SK-N-SH treated with all-trans-retinoic acid at 6 μM for 48 hours (cell line): ENCODE measurements at regions not wholly inside any gene's neighbourhood (a gene's known extent, or its start where the extent isn't known, plus 50 kb on each side); places are given as distances from the start of the nearest gene placed in this dataset.

Experiments
- ATAC-seq: fragments of 200-7000 bp; cut with Tn5 transposase; 3 replicates; pipeline ENCODE4 v1.9.1; 2020; ENCODE audit warnings: mild to moderate bottlenecking, moderate library complexity
- BACH2 ChIP-seq: fragments of 250-450 bp; sonication (Bioruptor Pico); IDR thresholded peaks from 2 replicates; pipeline ENCODE4 v1.9.0; 2021; ENCODE audit warnings: mild to moderate bottlenecking, borderline replicate concordance
- CREB5 ChIP-seq: fragments of 250-450 bp; sonication (Bioruptor Pico); IDR thresholded peaks from 2 replicates; pipeline ENCODE4 v1.5.1; 2020; ENCODE audit warnings: low read depth, mild to moderate bottlenecking, moderate library complexity
- ESRRG ChIP-seq: fragments of 250-450 bp; sonication (Bioruptor Pico); IDR thresholded peaks from 2 replicates; pipeline ENCODE4 v1.6.1; 2021; ENCODE audit warnings: mild to moderate bottlenecking
- GLIS3 ChIP-seq: fragments of 250-450 bp; sonication (Bioruptor Pico); IDR thresholded peaks from 2 replicates; pipeline ENCODE4 v1.5.0; 2020; ENCODE audit warnings: mild to moderate bottlenecking, moderate library complexity
- OSR1 ChIP-seq: fragments of 250-450 bp; sonication (Bioruptor Pico); IDR thresholded peaks from 2 replicates; pipeline ENCODE4 v1.8.0; 2022; ENCODE audit warnings: moderate library complexity, mild to moderate bottlenecking, inconsistent platforms
- PATZ1 ChIP-seq: fragments of 250-450 bp; sonication (Bioruptor Pico); IDR thresholded peaks from 2 replicates; pipeline ENCODE4 v1.8.0; 2020; ENCODE audit warnings: mild to moderate bottlenecking, moderate library complexity, borderline replicate concordance
- POU6F1 ChIP-seq: fragments of 250-450 bp; sonication (Bioruptor Pico); IDR thresholded peaks from 2 replicates; pipeline ENCODE4 v1.8.0; 2021; ENCODE audit warnings: low read depth, mild to moderate bottlenecking, moderate library complexity, borderline replicate concordance
- PPARA ChIP-seq: fragments of 250-450 bp; sonication (Bioruptor Pico); IDR thresholded peaks from 2 replicates; pipeline ENCODE4 v1.5.0; 2020; ENCODE audit warnings: mild to moderate bottlenecking, borderline replicate concordance
- TCF4 ChIP-seq: fragments of 250-450 bp; sonication (Bioruptor Pico); IDR thresholded peaks from 2 replicates; pipeline ENCODE4 v1.8.0; 2021; ENCODE audit warnings: mild to moderate bottlenecking, moderate library complexity, borderline replicate concordance
- TSHZ2 ChIP-seq: fragments of 250-450 bp; sonication (Bioruptor Pico); IDR thresholded peaks from 2 replicates; pipeline ENCODE4 v1.5.0; 2020; ENCODE audit warnings: mild to moderate bottlenecking, moderate library complexity
- ZC3H10 ChIP-seq: fragments of 250-450 bp; sonication (Bioruptor Pico); IDR thresholded peaks from 2 replicates; pipeline ENCODE4 v1.5.1; 2021; ENCODE audit warnings: mild to moderate bottlenecking, moderate library complexity
- ZFP3 ChIP-seq: fragments of 250-450 bp; sonication (Bioruptor Pico); IDR thresholded peaks from 2 replicates; pipeline ENCODE4 v1.5.0; 2020; ENCODE audit warnings: mild to moderate bottlenecking, moderate library complexity
- ZNF70 ChIP-seq: fragments of 450-650 bp; formaldehyde crosslinking; IDR thresholded peaks from 2 replicates; pipeline ENCODE4 v1.5.0; 2020; ENCODE audit warnings: mild to moderate bottlenecking, moderate library complexity
- ZNF8 ChIP-seq: fragments of 450-650 bp; formaldehyde crosslinking; IDR thresholded peaks from 2 replicates; pipeline ENCODE4 v1.5.0; 2020; ENCODE audit warnings: mild to moderate bottlenecking, moderate library complexity

GRCh38 chr9:1522219-1522767, 472.1 kb downstream of the DMRT2 start:
- ATAC-seq: no peak
- no peak for TF ChIP-seq PATZ1 (CRISPR knock-in tag)
- no peak for TF ChIP-seq ZC3H10 (CRISPR knock-in tag)
- TF ChIP-seq PPARA (CRISPR knock-in tag): no peak
- no peak for TF ChIP-seq CREB5 (CRISPR knock-in tag)
- TF ChIP-seq POU6F1: no peak
- no peak for TF ChIP-seq BACH2 (CRISPR knock-in tag)
- no peak for TF ChIP-seq GLIS3

GRCh38 chr9:1528456-1528855, 478.3 kb downstream of the DMRT2 start:
- ATAC-seq: no peak
- TF ChIP-seq ZFP3 (CRISPR knock-in tag) (no peak), ESRRG (CRISPR knock-in tag) (no peak), TCF4 (CRISPR knock-in tag) (no peak), POU6F1 (no peak), ZNF8 (CRISPR knock-in tag) (no peak), BACH2 (CRISPR knock-in tag) (no peak), TSHZ2 (CRISPR knock-in tag) (no peak)
- TF ChIP-seq, all 23 proteins: peak for 0

- ATAC-seq: no peak
- no peak for TF ChIP-seq TSHZ2 (CRISPR knock-in tag)
- no peak for TF ChIP-seq ZNF8 (CRISPR knock-in tag)
- TF ChIP-seq ZC3H10 (CRISPR knock-in tag): no peak
- no peak for TF ChIP-seq ZNF70 (CRISPR knock-in tag)
- TF ChIP-seq OSR1: no peak
- TF ChIP-seq POU6F1: no peak
- no peak for TF ChIP-seq GLIS3
- TF ChIP-seq PPARA (CRISPR knock-in tag): no peak
- TF ChIP-seq, all 23 proteins: peak for 0
Observed at GRCh38 chr9:1530696-1531095, 480.5 kb downstream of the DMRT2 start.
